ENCODE measurements at regions not wholly inside any gene's neighbourhood (a gene's known extent, or its start where the extent isn't known, plus 50 kb on each side); places are given as distances from the start of the nearest gene placed in this dataset.

GRCh38 chr11:131073167-131073566, 156.9 kb upstream of the SNX19 start:
- TF ChIP-seq, protein P1, sequence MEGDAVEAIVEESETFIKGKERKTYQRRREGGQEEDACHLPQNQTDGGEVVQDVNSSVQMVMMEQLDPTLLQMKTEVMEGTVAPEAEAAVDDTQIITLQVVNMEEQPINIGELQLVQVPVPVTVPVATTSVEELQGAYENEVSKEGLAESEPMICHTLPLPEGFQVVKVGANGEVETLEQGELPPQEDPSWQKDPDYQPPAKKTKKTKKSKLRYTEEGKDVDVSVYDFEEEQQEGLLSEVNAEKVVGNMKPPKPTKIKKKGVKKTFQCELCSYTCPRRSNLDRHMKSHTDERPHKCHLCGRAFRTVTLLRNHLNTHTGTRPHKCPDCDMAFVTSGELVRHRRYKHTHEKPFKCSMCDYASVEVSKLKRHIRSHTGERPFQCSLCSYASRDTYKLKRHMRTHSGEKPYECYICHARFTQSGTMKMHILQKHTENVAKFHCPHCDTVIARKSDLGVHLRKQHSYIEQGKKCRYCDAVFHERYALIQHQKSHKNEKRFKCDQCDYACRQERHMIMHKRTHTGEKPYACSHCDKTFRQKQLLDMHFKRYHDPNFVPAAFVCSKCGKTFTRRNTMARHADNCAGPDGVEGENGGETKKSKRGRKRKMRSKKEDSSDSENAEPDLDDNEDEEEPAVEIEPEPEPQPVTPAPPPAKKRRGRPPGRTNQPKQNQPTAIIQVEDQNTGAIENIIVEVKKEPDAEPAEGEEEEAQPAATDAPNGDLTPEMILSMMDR (IDR thresholded peaks at IDR 0.05; ENCODE audit: low read length), result no peak
- TF ChIP-seq EZH2 (IDR thresholded peaks at IDR 0.05; ENCODE audit: borderline replicate concordance, low read length), result no peak

All from OCI-LY1 (cell line).